Stimulated activated CD4-positive, alpha-beta T cell treated with anti-CD3 and anti-CD28 coated beads, Interleukin-15, amount 100 ng/mL, for 48 hours (primary cell): ENCODE measurements at regions not wholly inside any gene's neighbourhood (a gene's known extent, or its start where the extent isn't known, plus 50 kb on each side); places are given as distances from the start of the nearest gene placed in this dataset.
"Not testable (repeated sequence)": the region's sequence is repeated elsewhere in the genome, so short reads cannot be mapped to it uniquely, and the experiment has no call there.

Experiments used
- DNase-seq, 2 donors: peaks; one replicate each; pipeline ENCODE4 v3.0.0-alpha.2; 2020; ENCODE audit warnings: low read depth in 2 of 2

GRCh38 chr4:170804930-170805329 is 715.2 kb upstream of the AADAT start:
- DNase-seq = no peak

- no peak for DNase-seq
Observed at GRCh38 chr4:170803492-170803891, 713.7 kb upstream of the AADAT start.

GRCh38 chr4:170801771-170802170 is 712.0 kb upstream of the AADAT start:
- no peak for DNase-seq

DNA sequence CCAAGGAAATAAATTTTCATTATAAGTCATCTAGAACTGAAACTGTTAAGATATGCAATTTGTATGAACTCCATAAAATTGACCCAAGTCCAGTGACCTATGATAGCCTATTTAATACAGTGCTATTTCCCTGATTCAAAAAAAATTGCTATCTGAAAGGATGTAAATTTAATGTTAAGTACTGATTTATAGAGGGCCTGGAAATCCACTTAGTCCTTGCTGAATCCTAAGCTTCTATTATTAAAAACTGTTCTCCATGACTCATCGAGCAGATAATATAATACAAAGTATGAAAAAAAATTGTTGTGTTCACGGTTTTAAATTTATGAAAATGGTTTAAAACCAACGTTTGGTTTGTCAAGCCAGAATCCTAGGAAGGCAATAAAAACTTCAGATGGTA is 704.8 kb upstream of the AADAT start:
- DNase-seq = no peak

- DNase-seq = not testable (repeated sequence)
Observed at GRCh38 chr4:170788540-170789051, 698.8 kb upstream of the AADAT start.

DNA sequence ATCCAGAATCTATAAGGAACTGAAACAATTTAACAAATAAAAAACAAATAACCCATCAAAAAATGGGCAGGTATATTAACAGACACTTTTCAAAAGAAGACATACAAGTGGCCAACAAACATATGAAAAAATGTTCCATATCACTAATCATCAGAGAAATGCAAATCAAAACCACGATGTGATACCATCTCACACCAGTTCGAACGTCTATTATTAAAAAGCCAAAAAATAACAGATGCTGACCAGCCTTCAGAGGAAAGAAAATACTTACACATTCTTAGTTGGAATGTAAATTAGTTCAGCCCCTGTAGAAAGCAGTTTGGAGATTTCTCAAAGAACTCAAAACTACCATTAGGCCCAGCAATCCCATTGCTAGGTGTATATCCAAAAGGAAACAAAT is 687.9 kb upstream of the AADAT start:
- no peak for DNase-seq

GRCh38 chr4:170776983-170777382 is 687.2 kb upstream of the AADAT start:
- DNase-seq = no peak

- DNase-seq = no peak
Observed at GRCh38 chr4:170775851-170776250, 686.1 kb upstream of the AADAT start.

GRCh38 chr4:170773709-170774273 is 684.0 kb upstream of the AADAT start:
- no peak for DNase-seq

DNA sequence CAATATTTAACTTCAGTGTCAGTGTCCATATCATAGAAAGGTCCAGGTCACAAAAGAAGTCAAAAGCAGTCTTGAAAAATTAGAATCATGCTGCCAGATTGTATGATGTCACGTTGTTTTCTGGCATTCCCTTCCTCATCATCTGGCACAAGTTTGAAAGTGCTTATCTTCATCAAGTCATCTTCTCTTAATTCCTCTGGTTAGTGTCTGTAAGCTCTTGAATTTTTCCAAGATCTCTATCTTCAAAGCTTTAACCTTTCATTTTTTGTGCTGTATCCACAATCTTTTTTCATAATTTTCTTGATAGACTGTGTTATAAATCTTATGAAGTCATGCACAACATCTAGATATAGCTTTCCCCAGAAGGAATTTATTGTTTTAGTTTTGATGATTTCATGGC is 682.7 kb upstream of the AADAT start:
- no peak for DNase-seq

GRCh38 chr4:170770664-170771063 is 680.9 kb upstream of the AADAT start:
- no peak for DNase-seq

DNA sequence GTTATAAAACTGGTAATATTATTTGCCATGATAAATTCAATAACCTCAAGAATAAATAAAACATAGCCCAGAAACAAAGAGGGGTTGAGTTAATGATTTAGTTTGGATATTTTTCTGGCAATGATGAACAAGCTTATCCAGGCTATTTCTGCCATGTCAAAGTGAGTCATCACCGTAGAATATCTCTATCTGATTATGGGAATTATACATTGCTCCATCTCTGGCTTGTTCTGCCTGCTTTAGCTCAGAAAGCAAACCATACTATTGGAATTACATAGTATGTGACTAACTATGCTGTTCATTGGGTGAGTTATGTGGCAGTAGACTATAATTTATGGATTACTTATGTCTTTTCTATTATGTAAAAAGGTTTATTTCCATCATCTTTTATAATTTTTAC is 680.1 kb upstream of the AADAT start:
- DNase-seq = no peak

GRCh38 chr4:170758988-170759387 is 669.2 kb upstream of the AADAT start:
- DNase-seq = no peak

- DNase-seq = no peak
Observed at GRCh38 chr4:170750519-170750918, 660.8 kb upstream of the AADAT start.

- DNase-seq = no peak
Observed at GRCh38 chr4:170748975-170749374, 659.2 kb upstream of the AADAT start.

- DNase-seq = no peak
Observed at GRCh38 chr4:170743633-170744032, 653.9 kb upstream of the AADAT start.

DNA sequence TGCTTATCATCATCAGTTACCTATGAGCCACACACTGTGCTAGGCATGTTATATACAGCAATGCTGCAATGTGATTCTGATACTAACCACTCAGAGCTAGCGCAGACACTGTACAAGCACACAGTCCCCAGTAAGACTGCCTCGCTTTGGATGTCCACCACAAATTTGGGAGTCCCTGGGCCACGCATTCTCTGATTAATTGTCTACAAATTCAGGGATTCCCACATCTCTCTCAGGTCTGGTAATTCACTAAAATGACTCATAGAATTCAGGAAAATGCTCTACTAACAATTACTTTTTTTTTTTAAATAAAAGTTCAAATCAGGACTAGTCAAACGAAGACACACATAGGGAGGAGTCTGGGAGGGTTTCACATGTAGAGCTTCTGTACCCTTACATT is 652.1 kb upstream of the AADAT start:
- DNase-seq = no peak

GRCh38 chr4:170736710-170737109 is 647.0 kb upstream of the AADAT start:
- DNase-seq = no peak

GRCh38 chr4:170729897-170730296 is 640.1 kb upstream of the AADAT start:
- DNase-seq = no peak

DNA sequence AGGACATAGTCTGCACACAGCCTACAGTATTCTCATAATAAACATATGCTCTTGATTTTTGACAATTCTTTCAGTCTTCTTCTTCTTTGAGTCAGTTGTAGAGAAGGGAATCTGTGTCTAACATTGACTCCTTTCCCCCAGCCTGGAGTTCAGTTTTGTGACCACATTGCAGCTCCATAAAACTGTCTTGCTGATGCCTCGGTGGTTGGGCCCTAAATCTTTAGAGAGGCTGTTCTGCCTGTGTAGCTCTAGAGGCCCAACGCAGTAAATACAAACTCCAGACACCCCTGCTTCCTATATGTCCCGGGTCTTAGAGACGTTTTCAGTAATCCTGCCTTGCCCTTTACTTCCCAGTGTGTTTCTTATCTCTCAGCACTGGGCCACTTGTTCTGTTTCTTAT is 639.5 kb upstream of the AADAT start:
- no peak for DNase-seq

- DNase-seq = no peak
Observed at GRCh38 chr4:170724191-170724590, 634.4 kb upstream of the AADAT start.

DNA sequence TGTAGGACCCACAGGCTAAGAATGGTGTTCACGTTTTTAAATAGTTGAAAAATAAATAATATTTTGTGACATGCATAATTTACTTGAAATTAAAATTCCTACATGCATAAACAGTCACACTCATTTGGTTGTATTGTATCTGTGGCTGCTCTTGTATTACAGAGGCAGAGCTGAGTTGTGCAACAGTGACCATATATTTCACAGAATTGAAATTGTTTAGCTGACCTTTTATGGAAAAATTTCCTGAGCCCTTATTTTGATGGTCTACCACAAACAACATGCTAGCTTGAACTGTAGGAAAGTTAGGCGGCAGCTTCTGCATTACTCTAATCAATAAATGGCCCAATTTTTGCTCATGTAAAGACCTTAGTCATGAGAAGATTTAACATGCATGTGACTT is 633.4 kb upstream of the AADAT start:
- no peak for DNase-seq

- no peak for DNase-seq
Observed at GRCh38 chr4:170721812-170722373, 632.1 kb upstream of the AADAT start.

DNA sequence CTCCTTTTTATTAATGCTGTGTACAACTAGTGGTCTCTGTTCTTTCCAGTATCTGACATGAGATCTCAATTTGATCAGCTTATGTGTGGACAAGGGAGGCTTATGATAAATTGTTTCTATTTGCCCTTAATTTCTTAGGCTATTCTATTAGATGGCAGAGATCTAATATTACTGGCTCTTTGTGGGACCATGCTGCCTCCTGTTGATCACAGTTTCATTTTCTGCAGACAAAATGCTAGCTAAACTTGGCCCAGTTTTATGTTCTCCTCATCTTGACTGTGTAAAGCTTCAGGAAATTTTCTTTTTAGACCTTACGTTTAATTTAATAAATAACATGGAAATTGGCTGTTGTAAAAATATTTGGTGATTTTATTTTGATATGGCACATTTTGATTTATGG is 627.1 kb upstream of the AADAT start:
- no peak for DNase-seq
